ENCODE measurements at regions not wholly inside any gene's neighbourhood (a gene's known extent, or its start where the extent isn't known, plus 50 kb on each side); places are given as distances from the start of the nearest gene placed in this dataset.

DNA sequence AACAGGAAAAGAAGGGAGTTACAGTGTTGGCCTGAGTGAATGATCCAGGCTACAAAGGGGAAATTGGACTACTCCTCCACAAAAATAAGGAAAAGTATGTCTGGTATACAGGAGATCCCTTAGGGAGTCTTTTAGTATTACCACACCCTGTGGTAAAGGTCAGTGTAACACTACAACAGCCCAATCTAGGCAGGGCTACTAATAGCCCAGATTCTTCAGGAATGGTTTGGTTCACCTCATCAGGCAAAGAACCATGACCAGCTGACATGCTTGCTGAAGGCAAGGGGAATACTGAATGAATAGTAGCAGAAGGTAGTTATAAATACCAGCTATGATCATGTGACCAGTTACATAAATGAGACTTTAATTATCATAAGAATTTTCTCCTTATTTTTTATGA, 372.6 kb upstream of the ATP11B start:
- intact Hi-C loops (cut with micrococcal nuclease), result no loop called here
- no peaks in the 10 kb centered on the region for H3K9me1 ChIP-seq (replicated peaks; ENCODE audit: control insufficient read depth, extremely low read depth, insufficient read depth, low read length)
- BruUV-seq (replicated peaks), result no TSS peak
- ChIA-PET CTCF (no interaction called here), POLR2A (no interaction called here)
- no peaks in the 10 kb centered on the region for H3K27me3 ChIP-seq (ENCODE audit: control insufficient read depth in 2 of 2, insufficient read depth in 2 of 2, low read length in 2 of 2)
- H2AFZ ChIP-seq (ENCODE audit: low read depth, low read length), result no peak overlapping the region
- no peak overlapping the region for H3K4me2 ChIP-seq (ENCODE audit: insufficient read depth, low read length)
- no peak overlapping the region for H3K9ac ChIP-seq (replicated peaks; ENCODE audit: extremely low read depth, insufficient read depth, low read length)
- no peaks in the 10 kb centered on the region for H4K20me1 ChIP-seq (replicated peaks; ENCODE audit: control insufficient read depth, extremely low read depth, insufficient read depth, low read length)
- no peaks in the 10 kb centered on the region for H3K36me3 ChIP-seq (ENCODE audit: control insufficient read depth in 2 of 2, extremely low read depth in 1 of 2, insufficient read depth in 2 of 2, low read length in 2 of 2)
- H3K27ac ChIP-seq (ENCODE audit: insufficient read depth, low read depth, low read length), result no peak overlapping the region
- DNase-seq (ENCODE audit: low read depth, low spot score) (no peak), FAIRE-seq (no peak)
- H3K79me2 ChIP-seq (ENCODE audit: control insufficient read depth, insufficient read depth, low read length), result no peaks in the 10 kb centered on the region
- no peaks in the 10 kb centered on the region for H3K9me3 ChIP-seq (replicated peaks; ENCODE audit: control insufficient read depth, insufficient read depth, low read length)
- H3K4me3 ChIP-seq (replicated peaks in 1 of 3; ENCODE audit: insufficient read depth in 1 of 3, low read depth in 1 of 3, low read length in 3 of 3), result no peak overlapping the region
- TF ChIP-seq POLR2AphosphoS5 (IDR thresholded peaks at IDR 0.05; ENCODE audit: insufficient read depth, low read depth, low read length), result no peak
- TF ChIP-seq JUN (IDR thresholded peaks at IDR 0.05; ENCODE audit: borderline replicate concordance, insufficient read depth, insufficient read length, low read depth), result no peak
- TF ChIP-seq EZH2 (IDR thresholded peaks at IDR 0.05; ENCODE audit: borderline replicate concordance, low read depth, low read length, severe bottlenecking), result no peak
- TF ChIP-seq MYC (IDR thresholded peaks at IDR 0.05; ENCODE audit: low read depth, low read length), result no peak
- no peaks in the 10 kb centered on the region for H3K4me1 ChIP-seq (ENCODE audit: control insufficient read depth, extremely low read depth, insufficient read depth, low read length)
- dilution Hi-C loops (cut with MboI; ENCODE audit: extremely low pct_ligation_motif_present, low sequenced_read_pairs), result no loop called here

DNA sequence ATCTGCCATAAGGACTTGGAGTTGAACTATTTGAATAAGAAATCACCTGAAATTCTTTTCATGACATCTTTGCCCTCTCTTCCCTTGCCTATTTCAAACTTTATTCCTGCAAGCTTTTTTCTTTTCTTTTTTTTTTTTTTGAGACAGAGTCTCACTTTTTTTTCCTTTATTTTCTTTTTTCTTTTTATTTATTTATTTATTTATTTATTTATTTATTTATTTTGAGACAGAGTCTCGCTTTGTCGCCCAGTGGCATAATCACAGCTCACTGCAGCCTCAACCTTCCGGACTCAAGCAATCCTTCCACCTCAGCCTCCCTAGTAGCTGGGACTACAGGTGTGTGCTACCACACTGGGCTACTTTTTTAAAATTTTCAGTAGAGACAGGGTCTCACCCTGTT, 369.3 kb upstream of the ATP11B start:
- Histone ChIP-seq H3K4me1 (ENCODE audit: control insufficient read depth, extremely low read depth, insufficient read depth, low read length) (no peaks in the 10 kb centered on the region), H3K79me2 (ENCODE audit: control insufficient read depth, insufficient read depth, low read length) (no peaks in the 10 kb centered on the region), H4K20me1 (replicated peaks; ENCODE audit: control insufficient read depth, extremely low read depth, insufficient read depth, low read length) (no peaks in the 10 kb centered on the region), H3K27me3 (ENCODE audit: control insufficient read depth in 2 of 2, insufficient read depth in 2 of 2, low read length in 2 of 2) (no peaks in the 10 kb centered on the region), H3K4me2 (ENCODE audit: insufficient read depth, low read length) (no peak overlapping the region), H3K36me3 (ENCODE audit: control insufficient read depth in 2 of 2, extremely low read depth in 1 of 2, insufficient read depth in 2 of 2, low read length in 2 of 2) (no peaks in the 10 kb centered on the region), H3K9me1 (replicated peaks; ENCODE audit: control insufficient read depth, extremely low read depth, insufficient read depth, low read length) (no peaks in the 10 kb centered on the region), H2AFZ (ENCODE audit: low read depth, low read length) (no peak overlapping the region), H3K9ac (replicated peaks; ENCODE audit: extremely low read depth, insufficient read depth, low read length) (no peak overlapping the region), H3K4me3 (replicated peaks in 1 of 3; ENCODE audit: insufficient read depth in 1 of 3, low read depth in 1 of 3, low read length in 3 of 3) (no peak overlapping the region), H3K27ac (ENCODE audit: insufficient read depth, low read depth, low read length) (no peak overlapping the region), H3K9me3 (replicated peaks; ENCODE audit: control insufficient read depth, insufficient read depth, low read length) (no peaks in the 10 kb centered on the region)
- intact Hi-C loops (cut with micrococcal nuclease), result no loop called here
- DNase-seq (ENCODE audit: low read depth, low spot score) (no peak), FAIRE-seq (no peak)
- no peak for TF ChIP-seq POLR2A (IDR thresholded peaks at IDR 0.05; ENCODE audit: low read depth, low read length)
- TF ChIP-seq, protein P1, sequence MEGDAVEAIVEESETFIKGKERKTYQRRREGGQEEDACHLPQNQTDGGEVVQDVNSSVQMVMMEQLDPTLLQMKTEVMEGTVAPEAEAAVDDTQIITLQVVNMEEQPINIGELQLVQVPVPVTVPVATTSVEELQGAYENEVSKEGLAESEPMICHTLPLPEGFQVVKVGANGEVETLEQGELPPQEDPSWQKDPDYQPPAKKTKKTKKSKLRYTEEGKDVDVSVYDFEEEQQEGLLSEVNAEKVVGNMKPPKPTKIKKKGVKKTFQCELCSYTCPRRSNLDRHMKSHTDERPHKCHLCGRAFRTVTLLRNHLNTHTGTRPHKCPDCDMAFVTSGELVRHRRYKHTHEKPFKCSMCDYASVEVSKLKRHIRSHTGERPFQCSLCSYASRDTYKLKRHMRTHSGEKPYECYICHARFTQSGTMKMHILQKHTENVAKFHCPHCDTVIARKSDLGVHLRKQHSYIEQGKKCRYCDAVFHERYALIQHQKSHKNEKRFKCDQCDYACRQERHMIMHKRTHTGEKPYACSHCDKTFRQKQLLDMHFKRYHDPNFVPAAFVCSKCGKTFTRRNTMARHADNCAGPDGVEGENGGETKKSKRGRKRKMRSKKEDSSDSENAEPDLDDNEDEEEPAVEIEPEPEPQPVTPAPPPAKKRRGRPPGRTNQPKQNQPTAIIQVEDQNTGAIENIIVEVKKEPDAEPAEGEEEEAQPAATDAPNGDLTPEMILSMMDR (IDR thresholded peaks at IDR 0.05; ENCODE audit: extremely low read depth in 1 of 2, insufficient read depth in 1 of 2, low read depth in 1 of 2, low read length in 2 of 2), result no peak
- no peak for TF ChIP-seq GATA2 (IDR thresholded peaks at IDR 0.05; ENCODE audit: insufficient read depth, insufficient read length, low read depth, low read length)
- no peak for TF ChIP-seq FOS (IDR thresholded peaks at IDR 0.05; ENCODE audit: borderline replicate concordance, insufficient read depth, low read length)
- TF ChIP-seq JUN (IDR thresholded peaks at IDR 0.05; ENCODE audit: borderline replicate concordance, insufficient read depth, insufficient read length, low read depth), result no peak
- TF ChIP-seq, protein P2, sequence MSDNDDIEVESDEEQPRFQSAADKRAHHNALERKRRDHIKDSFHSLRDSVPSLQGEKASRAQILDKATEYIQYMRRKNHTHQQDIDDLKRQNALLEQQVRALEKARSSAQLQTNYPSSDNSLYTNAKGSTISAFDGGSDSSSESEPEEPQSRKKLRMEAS (IDR thresholded peaks at IDR 0.05; ENCODE audit: insufficient read depth, insufficient read length), result no peak
- no peak for TF ChIP-seq POLR2AphosphoS5 (IDR thresholded peaks at IDR 0.05; ENCODE audit: insufficient read depth, low read depth, low read length)
- no peak for TF ChIP-seq EZH2 (IDR thresholded peaks at IDR 0.05; ENCODE audit: borderline replicate concordance, low read depth, low read length, severe bottlenecking)
- no peak for TF ChIP-seq MYC (IDR thresholded peaks at IDR 0.05; ENCODE audit: low read depth, low read length)
- CTCF ChIA-PET, result no interaction called here
- dilution Hi-C loops (cut with MboI; ENCODE audit: extremely low pct_ligation_motif_present, low sequenced_read_pairs), result no loop called here
- BruUV-seq (replicated peaks), result no TSS peak
- POLR2A ChIA-PET, result no interaction called here
